ENCODE measurements at regions not wholly inside any gene's neighbourhood (a gene's known extent, or its start where the extent isn't known, plus 50 kb on each side); places are given as distances from the start of the nearest gene placed in this dataset.
"Not testable (repeated sequence)": the region's sequence is repeated elsewhere in the genome, so short reads cannot be mapped to it uniquely, and the experiment has no call there.

- Histone ChIP-seq H3F3A (ENCODE audit: insufficient read depth) (no peaks in the 10 kb centered on the region), H3K36me3 (ENCODE audit: low read depth) (no peaks in the 10 kb centered on the region), H3K4me3 (no peak overlapping the region), H3K27ac (no peak overlapping the region), H2AFZ (no peak overlapping the region), H3K79me2 (ENCODE audit: insufficient read depth) (no peaks in the 10 kb centered on the region), H3K4me1 (ENCODE audit: insufficient read depth) (no peaks in the 10 kb centered on the region), H3K9me3 (ENCODE audit: low read depth) (no peaks in the 10 kb centered on the region), H3K9ac (no peak overlapping the region), H3K4me2 (ENCODE audit: unreplicated experiment) (no peak overlapping the region), H4K20me1 (ENCODE audit: insufficient read depth) (no peaks in the 10 kb centered on the region), H3K27me3 (replicated peaks; ENCODE audit: insufficient read depth) (no peaks in the 10 kb centered on the region), H3K9me2 (ENCODE audit: insufficient read depth) (no peaks in the 10 kb centered on the region)
- TF ChIP-seq EZH2 (IDR thresholded peaks at IDR 0.05; ENCODE audit: insufficient read depth, poor library complexity, severe bottlenecking) (no peak), EZH2phosphoT487 (IDR thresholded peaks at IDR 0.05; ENCODE audit: insufficient read depth, low read depth) (no peak)
- no peak for DNase-seq
- in situ Hi-C loops (cut with MboI): no loop called here
- 24 to 27% methylated on average over 4 of the region's 4 CpGs for WGBS, 2 experiments (ENCODE audit: low coverage in 1 of 2, low lambda C conversion rate in 2 of 2, missing lambda C conversion rate in 2 of 2)
Observed at GRCh38 chr14:106115401-106115800, 589.0 kb downstream of the TMEM121 start.

GRCh38 chr14:106116339-106116930 is 590.1 kb downstream of the TMEM121 start:
- in situ Hi-C loops (cut with MboI); H2AFZ ChIP-seq; H3F3A ChIP-seq (ENCODE audit: insufficient read depth); H3K4me1 ChIP-seq (ENCODE audit: insufficient read depth); H3K36me3 ChIP-seq (ENCODE audit: low read depth); H3K9me2 ChIP-seq (ENCODE audit: insufficient read depth); H3K27me3 ChIP-seq (replicated peaks; ENCODE audit: insufficient read depth); H3K27ac ChIP-seq; DNase-seq; H3K9ac ChIP-seq; H3K4me3 ChIP-seq; H4K20me1 ChIP-seq (ENCODE audit: insufficient read depth); H3K79me2 ChIP-seq (ENCODE audit: insufficient read depth); H3K4me2 ChIP-seq (ENCODE audit: unreplicated experiment); H3K9me3 ChIP-seq (ENCODE audit: low read depth): not testable (repeated sequence)
- 70 to 80% methylated on average over 1 of the region's 10 CpGs for WGBS, 2 experiments (ENCODE audit: low coverage in 1 of 2, low lambda C conversion rate in 2 of 2, missing lambda C conversion rate in 2 of 2)

- Histone ChIP-seq H3K4me3 (no peak overlapping the region), H3K36me3 (ENCODE audit: low read depth) (no peaks in the 10 kb centered on the region), H3K4me1 (ENCODE audit: insufficient read depth) (no peaks in the 10 kb centered on the region), H3K27me3 (replicated peaks; ENCODE audit: insufficient read depth) (no peaks in the 10 kb centered on the region), H3K9me2 (ENCODE audit: insufficient read depth) (no peaks in the 10 kb centered on the region), H3K9me3 (ENCODE audit: low read depth) (no peaks in the 10 kb centered on the region), H3K9ac (no peak overlapping the region), H3K79me2 (ENCODE audit: insufficient read depth) (no peaks in the 10 kb centered on the region), H2AFZ (no peak overlapping the region), H3F3A (ENCODE audit: insufficient read depth) (no peaks in the 10 kb centered on the region), H3K27ac (no peak overlapping the region), H3K4me2 (ENCODE audit: unreplicated experiment) (no peak overlapping the region), H4K20me1 (ENCODE audit: insufficient read depth) (no peaks in the 10 kb centered on the region)
- in situ Hi-C loops (cut with MboI): no loop called here
- no peak for DNase-seq
- WGBS, 2 experiments (ENCODE audit: low coverage in 1 of 2, low lambda C conversion rate in 2 of 2, missing lambda C conversion rate in 2 of 2): 13 to 18% methylated on average over 6 of the region's 6 CpGs
- TF ChIP-seq EZH2 (IDR thresholded peaks at IDR 0.05; ENCODE audit: insufficient read depth, poor library complexity, severe bottlenecking) (no peak), EZH2phosphoT487 (IDR thresholded peaks at IDR 0.05; ENCODE audit: insufficient read depth, low read depth) (no peak)
Observed at GRCh38 chr14:106120101-106120500, 593.7 kb downstream of the TMEM121 start.

GRCh38 chr14:106129274-106129673 is 602.9 kb downstream of the TMEM121 start:
- Histone ChIP-seq H3K9ac (no peak overlapping the region), H3K36me3 (ENCODE audit: low read depth) (no peaks in the 10 kb centered on the region), H3K27ac (no peak overlapping the region), H3K9me3 (ENCODE audit: low read depth) (no peaks in the 10 kb centered on the region), H2AFZ (no peak overlapping the region), H3K4me2 (ENCODE audit: unreplicated experiment) (no peak overlapping the region), H3K4me3 (no peak overlapping the region), H3K9me2 (ENCODE audit: insufficient read depth) (no peaks in the 10 kb centered on the region), H3F3A (ENCODE audit: insufficient read depth) (no peaks in the 10 kb centered on the region), H4K20me1 (ENCODE audit: insufficient read depth) (no peaks in the 10 kb centered on the region), H3K27me3 (replicated peaks; ENCODE audit: insufficient read depth) (no peaks in the 10 kb centered on the region), H3K79me2 (ENCODE audit: insufficient read depth) (no peaks in the 10 kb centered on the region), H3K4me1 (ENCODE audit: insufficient read depth) (no peaks in the 10 kb centered on the region)
- TF ChIP-seq EZH2 (IDR thresholded peaks at IDR 0.05; ENCODE audit: insufficient read depth, poor library complexity, severe bottlenecking) (no peak), EZH2phosphoT487 (IDR thresholded peaks at IDR 0.05; ENCODE audit: insufficient read depth, low read depth) (no peak)
- no peak for DNase-seq
- WGBS, 2 experiments (ENCODE audit: low coverage in 1 of 2, low lambda C conversion rate in 2 of 2, missing lambda C conversion rate in 2 of 2): 30 to 39% methylated on average over 5 of the region's 5 CpGs
- in situ Hi-C loops (cut with MboI): loop anchor here (25.0 kb wide), 1 partner anchor 92 kb away; no protein-coding TSS in a partner anchor

- not testable (repeated sequence) for H3F3A ChIP-seq (ENCODE audit: insufficient read depth); DNase-seq; H3K4me2 ChIP-seq (ENCODE audit: unreplicated experiment); H3K9me2 ChIP-seq (ENCODE audit: insufficient read depth); H3K27me3 ChIP-seq (replicated peaks; ENCODE audit: insufficient read depth); H3K27ac ChIP-seq; H2AFZ ChIP-seq; H3K79me2 ChIP-seq (ENCODE audit: insufficient read depth); H3K4me1 ChIP-seq (ENCODE audit: insufficient read depth); H3K36me3 ChIP-seq (ENCODE audit: low read depth); H4K20me1 ChIP-seq (ENCODE audit: insufficient read depth); H3K9me3 ChIP-seq (ENCODE audit: low read depth); H3K9ac ChIP-seq; H3K4me3 ChIP-seq
- 19 to 22% methylated on average over 8 of the region's 8 CpGs for WGBS, 2 experiments (ENCODE audit: low coverage in 1 of 2, low lambda C conversion rate in 2 of 2, missing lambda C conversion rate in 2 of 2)
- in situ Hi-C loops (cut with MboI): loop anchor here (25.0 kb wide), 1 partner anchor 93 kb away; no protein-coding TSS in a partner anchor
Observed at GRCh38 chr14:106129904-106130661, 603.7 kb downstream of the TMEM121 start.

- not testable (repeated sequence) for H3K9me2 ChIP-seq (ENCODE audit: insufficient read depth); H4K20me1 ChIP-seq (ENCODE audit: insufficient read depth); DNase-seq; H3K9me3 ChIP-seq (ENCODE audit: low read depth); H2AFZ ChIP-seq; H3K9ac ChIP-seq; H3K36me3 ChIP-seq (ENCODE audit: low read depth); H3F3A ChIP-seq (ENCODE audit: insufficient read depth); H3K4me2 ChIP-seq (ENCODE audit: unreplicated experiment); H3K27ac ChIP-seq; H3K79me2 ChIP-seq (ENCODE audit: insufficient read depth); H3K4me3 ChIP-seq; H3K27me3 ChIP-seq (replicated peaks; ENCODE audit: insufficient read depth); H3K4me1 ChIP-seq (ENCODE audit: insufficient read depth)
- WGBS, 2 experiments (ENCODE audit: low coverage in 1 of 2, low lambda C conversion rate in 2 of 2, missing lambda C conversion rate in 2 of 2): 0 to 4% methylated on average over 2 of the region's 2 CpGs
- in situ Hi-C loops (cut with MboI): loop anchor here (25.0 kb wide), 1 partner anchor 96 kb away; no protein-coding TSS in a partner anchor
Observed at GRCh38 chr14:106133126-106133525, 606.7 kb downstream of the TMEM121 start.
